CD4-positive, alpha-beta T cell treated with Interleukin-1 beta for 1 hour (primary cell): ENCODE measurements at regions not wholly inside any gene's neighbourhood (a gene's known extent, or its start where the extent isn't known, plus 50 kb on each side); places are given as distances from the start of the nearest gene placed in this dataset.
"Not testable (repeated sequence)": the region's sequence is repeated elsewhere in the genome, so short reads cannot be mapped to it uniquely, and the experiment has no call there.

Experiments
- DNase-seq, 2 donors: peaks; one replicate each; pipeline ENCODE4 v3.0.0-alpha.2; 2020 to 2022

DNA sequence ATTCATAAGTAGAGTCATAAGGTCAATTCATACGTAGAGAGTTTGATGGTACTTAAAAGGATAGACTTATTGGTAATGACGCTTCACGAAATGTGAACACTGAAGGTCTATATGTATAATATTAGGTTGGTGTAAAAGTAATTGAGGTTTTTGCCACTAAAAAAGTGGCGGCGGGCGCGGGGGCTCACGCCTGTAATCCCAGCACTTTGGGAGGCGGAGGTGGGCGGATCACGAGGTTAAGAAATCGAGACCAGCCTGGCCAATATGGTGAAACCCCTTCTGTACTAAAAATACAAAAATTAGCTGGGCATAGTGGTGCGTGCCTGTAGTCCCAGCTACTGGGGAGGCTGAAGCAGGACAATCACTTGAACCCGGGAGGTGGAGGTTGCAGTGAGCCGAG is 1721.1 kb downstream of the SUCLG1 start:
- not testable (repeated sequence) for DNase-seq

DNA sequence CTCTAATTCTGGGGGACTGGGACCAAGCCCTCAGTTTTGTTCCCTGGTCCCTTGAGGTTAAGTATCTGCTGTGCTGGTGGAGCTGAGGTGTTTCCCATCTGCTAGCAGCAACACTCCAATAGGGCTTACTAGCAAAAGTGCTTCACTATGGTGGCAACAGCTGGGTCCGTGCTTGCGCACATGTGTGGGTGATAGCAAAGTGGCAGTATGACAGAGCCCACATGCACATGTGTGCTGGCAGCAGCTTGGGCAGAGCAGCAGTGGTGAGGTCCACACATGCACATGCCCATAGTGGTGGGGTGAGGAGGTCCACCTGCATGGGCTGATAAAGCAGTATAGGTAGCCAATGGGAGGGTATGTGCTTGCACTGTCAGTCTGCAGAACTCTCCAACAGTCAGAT is 1723.7 kb downstream of the SUCLG1 start:
- no peak for DNase-seq

DNA sequence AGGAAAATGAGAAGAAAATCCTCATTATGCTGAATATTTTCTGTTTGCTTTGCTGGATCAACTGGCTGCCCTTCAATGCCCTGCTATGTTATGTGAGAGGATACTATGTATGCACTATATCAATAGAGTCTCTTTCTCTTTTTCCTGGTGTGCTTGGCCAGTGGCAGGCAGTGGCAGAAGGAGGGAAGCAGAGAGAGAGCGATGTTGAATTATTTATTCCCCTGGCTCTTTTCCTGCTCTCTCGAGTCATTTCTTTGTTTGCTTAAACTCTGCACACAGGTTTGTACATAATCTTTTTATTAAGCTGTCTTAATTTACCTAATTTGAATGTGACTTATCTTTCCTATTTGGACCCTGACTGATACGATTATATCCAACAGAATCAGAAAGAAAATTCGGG is 1727.3 kb downstream of the SUCLG1 start:
- DNase-seq, result no peak

DNA sequence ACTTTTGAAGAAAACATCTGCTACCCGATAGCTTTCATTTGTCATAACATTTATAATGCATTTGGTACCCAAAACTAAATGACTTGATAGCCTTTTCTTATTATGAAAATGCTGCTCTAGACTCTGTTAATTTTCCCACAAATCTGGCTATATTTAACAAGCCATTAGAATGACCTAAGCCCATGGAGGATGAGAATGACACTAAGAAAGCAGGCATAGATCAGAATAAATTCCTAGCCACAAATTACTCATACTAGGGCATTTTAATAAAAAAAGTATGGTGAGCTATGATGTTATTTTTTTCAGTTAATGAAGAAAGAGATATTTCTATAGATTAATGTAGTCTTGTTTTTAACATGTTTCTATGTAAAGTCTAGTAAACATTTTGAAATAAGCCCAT is 1728.3 kb downstream of the SUCLG1 start:
- DNase-seq, result no peak

DNA sequence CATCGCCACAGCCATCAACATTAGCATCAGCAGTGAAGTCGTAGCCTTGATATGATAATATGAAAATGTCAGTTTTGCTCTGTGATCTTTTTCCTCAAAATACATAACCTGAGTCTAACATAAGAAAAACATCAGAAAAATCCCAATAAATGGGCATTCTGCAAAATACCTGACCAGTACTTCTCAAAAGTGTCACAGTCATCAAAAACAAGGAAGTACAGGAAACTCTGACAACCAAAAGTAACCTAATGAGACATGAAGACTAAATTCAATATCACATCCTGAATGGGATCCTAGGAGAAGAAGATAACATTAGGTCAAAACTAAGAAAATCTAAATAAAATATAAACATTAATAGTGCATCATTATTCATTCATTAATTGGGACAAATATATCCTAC is 1731.0 kb downstream of the SUCLG1 start:
- no peak for DNase-seq

DNA sequence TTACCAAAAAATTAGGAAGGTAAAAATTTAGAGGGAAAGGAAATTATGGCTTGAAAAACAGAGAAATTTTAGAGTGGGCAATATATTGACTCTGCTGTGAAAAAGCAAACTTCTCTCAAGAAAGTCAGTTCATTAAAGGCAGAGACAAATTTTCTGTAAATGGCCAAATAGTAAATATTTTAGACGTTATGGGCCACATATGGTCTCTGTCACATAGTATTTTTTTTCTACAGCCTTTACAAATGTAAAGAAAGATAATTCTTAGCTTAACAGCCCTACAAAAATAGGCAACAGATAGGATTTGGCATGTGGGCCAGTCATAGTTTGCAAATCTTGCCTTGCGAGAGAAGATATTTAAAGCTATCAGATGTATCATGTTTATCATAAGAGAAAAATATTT is 1750.4 kb downstream of the SUCLG1 start:
- no peak for DNase-seq

DNA sequence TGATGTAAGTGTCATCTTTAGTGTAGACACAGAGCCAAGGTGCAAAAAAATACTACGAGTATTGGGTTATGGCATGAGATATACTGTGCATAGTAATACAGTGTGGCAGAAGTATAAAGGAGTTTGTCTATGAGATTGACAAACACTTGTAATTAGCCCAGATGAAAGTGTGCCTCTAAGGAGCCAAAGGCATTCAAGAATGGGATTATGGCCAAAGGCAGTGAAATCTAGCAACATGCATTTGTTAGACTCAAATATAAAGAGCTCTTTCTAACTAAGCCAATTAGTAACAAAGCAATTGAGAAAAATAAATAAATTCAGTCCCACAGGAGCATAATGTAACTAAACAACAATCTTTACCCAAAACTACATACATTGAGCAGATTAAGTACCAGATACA is 1761.8 kb downstream of the SUCLG1 start:
- DNase-seq, result no peak

DNA sequence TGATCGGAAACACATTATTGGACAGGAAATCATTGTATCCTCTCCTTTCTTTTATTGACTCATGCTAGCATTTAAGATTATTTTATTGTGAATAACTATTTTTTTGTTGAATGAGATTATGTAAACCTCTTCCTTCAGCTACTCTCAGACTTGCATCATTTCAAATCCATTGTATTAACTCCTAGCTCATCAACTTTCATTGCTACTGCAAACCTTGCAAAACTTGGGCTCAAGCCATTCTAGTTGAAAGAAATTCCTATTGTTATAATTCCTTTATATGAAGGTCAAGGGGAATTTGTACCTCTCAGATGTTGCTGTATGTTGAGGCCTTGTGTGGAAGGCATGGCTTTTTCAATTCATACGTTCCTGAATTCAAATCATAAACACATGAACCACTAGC is 1764.6 kb downstream of the SUCLG1 start:
- DNase-seq, result no peak

DNA sequence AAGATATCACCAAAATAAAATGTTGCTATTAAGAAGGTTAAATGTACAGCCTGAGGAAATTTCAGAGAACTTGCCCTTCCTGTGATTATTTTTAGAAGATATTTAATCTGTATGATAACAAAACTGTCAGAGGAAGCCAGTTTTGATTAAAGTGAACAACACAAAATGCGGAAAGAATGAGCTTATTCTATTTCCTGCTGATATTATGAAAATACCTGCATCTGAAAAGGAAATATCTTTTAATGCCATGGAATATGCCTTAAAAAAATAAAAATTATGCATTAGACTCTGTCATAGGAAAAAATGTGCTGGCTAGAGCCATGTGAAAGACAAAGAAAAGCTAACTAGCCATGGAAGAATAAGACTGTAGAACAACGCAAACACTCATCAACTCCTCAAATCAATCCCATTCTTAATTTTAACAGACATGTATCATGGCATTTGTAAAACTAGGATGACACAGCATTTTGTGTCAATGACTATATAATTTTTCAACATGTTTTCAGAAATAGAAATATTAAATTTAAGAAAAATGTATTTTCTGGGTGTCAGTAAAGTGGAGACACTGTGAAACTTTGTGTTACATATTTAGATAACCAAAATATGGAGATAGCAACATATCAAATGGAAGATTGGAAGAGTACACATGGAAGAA is 1768.2 kb downstream of the SUCLG1 start:
- DNase-seq, result no peak

DNA sequence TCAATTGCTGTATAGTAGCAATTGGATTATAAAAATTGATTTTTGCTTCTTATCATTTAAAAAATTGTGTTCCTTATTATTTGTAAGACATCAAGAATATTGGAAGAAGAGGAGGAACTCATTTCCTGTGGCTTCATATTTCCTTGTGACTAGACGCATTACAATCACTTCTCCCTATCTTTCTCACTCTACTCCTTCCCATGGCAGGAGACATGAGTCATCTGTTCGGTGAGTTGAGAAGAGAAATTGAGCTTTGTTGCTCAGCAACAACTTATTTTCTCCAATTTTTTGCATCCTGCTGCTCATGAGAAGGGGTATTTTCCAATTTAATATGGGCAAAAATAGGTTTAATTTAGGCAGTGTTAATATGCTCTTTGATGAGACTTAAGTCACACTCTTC is 1783.9 kb downstream of the SUCLG1 start:
- no peak for DNase-seq

DNA sequence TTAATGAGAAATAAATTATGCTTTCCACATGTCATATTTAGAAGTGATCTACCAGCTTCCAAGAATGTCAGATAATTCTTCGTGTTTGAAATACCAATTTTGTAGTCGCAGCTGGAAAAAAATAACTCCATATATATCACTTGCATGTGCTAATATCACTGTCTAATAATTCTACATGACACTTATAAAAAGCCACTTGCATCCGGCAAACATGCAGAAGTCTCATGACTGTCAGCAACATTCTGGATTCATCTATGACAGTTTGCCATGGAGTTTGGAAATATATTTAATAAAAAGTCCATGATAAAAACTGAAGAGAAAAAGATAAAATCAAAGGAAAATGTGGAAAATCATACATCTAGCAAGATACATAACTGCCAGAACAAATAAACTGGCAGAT is 1784.4 kb downstream of the SUCLG1 start:
- DNase-seq, result no peak

DNA sequence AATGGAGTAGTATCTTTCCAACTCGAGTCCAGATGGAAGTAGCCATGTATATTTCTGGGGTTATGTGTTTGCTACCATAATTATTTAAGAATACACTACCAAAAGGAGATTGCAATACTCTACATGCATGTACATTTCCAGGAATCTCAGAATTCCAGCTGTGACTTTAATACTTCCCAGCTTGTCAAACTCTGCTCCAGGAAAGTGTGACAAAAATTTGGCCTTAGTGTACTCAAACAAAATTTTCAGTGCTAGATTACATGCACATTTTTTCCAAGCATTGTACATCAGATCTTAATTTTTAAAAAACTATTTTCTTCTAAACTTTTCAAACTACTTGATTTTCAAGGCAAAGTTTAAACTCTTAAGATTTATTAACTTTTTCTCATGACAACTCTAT is 1791.6 kb downstream of the SUCLG1 start:
- DNase-seq, result no peak

DNA sequence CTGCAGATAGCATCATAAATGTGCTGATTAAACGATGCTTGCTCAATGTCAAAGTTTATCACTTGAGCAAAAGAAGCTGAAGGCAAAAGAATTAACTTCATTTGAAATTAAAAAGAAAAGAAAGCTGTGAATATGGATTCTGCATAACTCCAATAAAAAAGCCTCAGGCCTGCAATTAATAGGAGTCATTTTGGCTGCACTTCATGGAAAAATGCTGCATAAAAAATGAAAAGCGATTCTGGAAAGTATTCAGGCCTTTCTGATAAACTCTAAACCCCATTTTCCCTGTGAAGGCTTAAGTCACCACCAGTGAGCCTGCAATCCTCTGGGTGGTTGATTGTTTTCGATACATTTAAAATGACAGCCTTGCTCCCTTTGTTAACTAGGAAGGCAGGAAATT is 1793.4 kb downstream of the SUCLG1 start:
- DNase-seq, result no peak

DNA sequence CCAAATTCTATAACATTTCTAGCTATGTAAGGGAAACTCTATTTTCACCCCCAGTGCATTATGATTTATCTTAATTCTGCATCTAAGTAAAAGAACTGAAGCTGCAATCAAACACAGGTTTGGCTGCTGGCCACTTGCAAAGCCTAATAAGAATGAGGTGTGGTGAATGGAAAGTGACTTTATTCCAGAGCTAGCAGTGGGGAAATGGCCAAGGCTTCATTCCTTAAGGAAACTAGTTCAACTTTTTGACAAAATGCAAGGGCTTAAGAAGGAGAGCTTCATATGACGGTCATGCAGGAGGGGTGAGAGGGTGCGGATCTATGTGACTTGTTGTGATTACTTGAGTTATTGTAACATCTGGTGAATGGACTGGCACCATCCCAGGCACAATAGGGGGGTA is 1802.0 kb downstream of the SUCLG1 start:
- no peak for DNase-seq

DNA sequence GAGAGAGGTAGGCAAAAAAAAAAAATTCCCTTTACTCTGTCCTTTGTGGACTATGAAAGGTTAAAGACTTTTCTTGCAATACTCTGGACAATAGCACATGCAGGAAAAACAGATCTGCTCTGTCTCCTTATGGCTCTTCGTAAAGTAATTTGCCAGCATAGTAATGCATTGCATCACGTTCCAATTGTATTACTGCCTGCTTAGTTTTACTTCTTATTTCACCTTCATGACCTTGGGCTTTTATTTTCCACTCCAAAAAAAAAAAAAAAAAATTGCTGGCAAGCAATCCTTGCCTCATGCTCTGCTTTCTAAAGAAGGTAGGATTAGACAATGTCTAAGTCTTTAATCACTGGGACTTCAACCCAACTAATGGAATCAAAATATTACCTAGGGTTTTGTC is 1802.7 kb downstream of the SUCLG1 start:
- DNase-seq, result no peak

DNA sequence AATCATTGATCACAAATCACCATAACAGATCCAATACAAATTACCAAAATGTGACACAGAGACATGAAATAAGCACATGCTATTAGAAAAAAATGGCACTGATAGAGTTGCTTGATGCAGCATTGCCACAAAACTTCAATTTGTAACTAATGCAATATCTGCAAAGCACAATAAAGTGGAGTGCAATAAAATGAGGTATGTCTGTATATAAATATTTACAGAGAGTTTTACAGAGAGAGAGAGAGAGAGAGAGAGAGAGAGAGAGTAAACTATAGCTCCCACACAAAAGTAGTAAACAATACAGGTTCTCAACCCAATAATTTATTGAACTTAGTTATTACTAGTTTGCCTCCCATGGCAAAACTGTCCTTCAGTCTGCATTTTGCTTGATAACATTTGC is 1807.0 kb downstream of the SUCLG1 start:
- no peak for DNase-seq

DNA sequence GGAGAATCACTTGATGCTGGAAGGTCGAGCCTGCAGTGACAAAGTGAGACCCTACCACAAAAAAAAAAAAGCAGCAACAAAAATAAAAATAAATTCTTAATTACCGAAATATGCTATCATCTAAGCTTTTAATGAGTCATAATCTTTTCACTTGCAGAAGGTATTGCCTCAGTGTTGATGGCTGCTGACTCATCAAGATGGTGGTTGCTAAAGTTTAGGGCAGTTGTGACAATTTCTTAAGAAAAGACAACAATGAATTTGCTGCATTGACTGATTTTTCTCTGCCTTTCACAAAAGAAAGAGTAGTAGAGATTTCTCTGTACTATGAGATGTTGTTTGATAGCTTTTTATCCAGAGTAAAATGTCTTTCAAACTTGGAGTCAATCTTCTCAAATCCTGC is 1809.0 kb downstream of the SUCLG1 start:
- DNase-seq, result no peak

DNA sequence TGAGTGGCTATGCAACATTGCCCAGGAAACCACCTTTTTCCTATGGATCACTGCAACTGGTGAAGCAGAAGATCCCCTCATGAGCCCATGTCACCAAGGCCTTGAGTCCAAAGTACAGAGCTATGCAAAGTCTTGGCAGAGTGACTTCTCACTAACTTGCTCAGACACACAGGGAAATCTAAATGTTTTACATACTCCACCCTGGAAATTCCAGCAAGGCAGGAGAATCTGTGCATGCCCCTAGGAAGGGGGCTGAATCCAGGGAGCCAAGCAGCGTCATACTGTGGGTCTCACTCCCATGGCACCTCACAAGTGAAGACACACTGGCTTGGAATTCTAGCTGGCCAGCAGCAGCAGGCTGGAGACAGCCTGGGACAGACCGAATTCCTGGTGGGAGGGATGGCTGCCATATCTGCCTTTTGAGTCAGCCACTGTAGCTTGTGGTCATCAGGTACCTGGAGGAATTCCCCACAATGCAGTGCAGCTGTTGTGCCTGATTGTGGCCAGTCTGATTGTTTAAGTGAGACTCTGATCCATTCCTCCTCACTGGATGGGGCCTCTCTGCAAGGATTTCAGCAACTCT is 1817.4 kb downstream of the SUCLG1 start:
- DNase-seq, result no peak

DNA sequence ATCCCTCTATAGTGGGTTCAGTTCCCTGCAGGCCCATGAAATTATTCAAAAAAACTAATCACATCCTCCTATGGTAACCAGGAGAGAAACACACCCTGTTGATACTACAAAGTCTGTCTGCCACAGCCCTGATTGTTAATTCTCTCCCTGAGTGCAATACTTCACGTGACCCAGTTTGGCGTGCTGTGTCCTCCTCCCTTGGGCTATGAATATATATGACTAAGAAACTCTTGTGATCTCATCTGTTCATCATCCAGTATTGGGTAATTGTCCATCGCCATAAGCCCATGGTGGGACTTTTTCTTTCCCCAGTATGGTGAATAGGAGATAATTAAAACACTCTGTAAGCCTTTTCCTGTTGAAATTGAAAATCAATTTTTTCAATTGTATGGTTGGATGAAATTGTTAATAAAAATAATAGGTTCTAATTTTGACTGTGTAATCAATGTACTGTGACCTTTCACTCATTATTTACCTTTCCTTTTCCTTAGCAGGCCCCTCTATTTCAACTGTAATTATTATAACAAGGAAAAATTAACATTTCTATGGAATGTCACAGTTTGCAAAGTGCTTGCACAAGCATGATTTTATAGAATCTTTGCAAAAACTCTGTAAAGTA is 1822.6 kb downstream of the SUCLG1 start:
- no peak for DNase-seq

DNA sequence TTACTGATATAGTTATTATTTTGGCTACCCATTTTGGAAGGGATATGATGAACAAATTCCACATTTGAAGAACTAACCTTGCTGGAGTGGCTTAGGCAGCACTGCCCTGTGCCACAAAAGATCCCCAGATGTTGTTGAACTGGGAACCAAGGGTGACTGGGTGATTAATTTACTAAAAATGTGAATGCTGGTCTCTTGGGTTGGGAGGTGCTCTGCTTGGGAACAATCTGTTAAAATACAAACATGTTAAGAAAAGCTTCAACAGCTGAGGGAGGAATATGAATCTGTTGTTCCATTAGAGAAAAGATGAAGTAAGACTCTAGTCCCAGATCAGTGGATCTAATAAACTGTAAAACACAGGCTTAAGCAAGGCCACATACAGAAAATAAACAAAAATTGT is 1860.1 kb downstream of the SUCLG1 start:
- DNase-seq, result no peak

DNA sequence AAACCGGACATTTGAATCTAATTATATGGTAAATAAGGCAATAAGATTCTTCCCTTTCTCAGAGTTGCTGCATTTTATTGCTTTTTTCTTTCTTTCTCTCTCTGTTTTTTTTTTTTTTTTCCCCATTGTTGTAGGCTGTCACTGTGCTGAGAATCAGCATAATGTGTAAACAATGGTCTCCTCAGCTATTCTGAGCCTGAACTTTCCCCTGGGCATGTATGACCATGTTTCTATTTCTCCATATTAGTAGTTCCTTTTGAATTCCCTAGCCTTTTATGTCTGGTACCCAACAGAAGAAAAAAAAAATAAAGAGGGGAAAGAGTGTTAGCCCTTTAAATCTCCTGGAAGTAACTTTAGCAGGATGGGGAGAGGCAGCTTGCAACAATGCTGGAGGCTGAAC is 1862.5 kb downstream of the SUCLG1 start:
- DNase-seq, result no peak

DNA sequence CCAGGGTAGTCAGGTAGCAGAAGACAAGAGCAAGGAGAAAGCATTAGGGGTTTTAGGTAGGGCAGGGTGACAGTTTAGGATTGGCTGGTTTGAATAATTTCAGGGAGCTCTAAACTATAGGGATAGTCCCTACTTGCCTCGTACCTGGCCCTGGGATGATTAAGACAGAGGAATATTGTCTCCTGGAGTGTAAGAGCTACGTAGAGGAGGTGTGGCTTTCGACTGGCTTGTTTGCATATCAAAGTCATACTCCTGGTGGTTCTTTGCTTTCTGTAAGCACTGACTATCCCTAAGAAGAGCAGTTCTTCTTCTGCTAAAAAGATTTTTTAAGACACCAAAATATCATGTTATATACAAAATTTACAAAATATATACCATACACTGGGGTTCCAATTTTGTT is 1867.4 kb downstream of the SUCLG1 start:
- no peak for DNase-seq

DNA sequence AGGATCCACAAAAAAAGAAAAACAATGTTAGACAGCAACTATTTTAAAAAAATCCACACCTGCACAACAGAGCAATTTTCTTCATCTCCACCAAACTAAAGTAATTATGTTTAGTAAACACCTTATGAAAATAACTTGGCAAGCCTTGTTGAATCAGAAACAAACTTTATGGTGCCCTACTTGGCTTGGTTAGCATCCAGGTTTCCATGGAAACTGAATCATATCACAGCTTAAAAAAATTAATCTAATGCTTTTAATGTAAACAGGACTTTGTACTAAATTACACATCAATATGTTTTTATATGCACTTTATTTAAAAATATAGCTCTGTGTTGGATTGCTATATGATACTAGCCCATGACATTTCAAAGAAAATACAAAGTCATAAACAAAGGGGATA is 1882.4 kb downstream of the SUCLG1 start:
- DNase-seq, result no peak

DNA sequence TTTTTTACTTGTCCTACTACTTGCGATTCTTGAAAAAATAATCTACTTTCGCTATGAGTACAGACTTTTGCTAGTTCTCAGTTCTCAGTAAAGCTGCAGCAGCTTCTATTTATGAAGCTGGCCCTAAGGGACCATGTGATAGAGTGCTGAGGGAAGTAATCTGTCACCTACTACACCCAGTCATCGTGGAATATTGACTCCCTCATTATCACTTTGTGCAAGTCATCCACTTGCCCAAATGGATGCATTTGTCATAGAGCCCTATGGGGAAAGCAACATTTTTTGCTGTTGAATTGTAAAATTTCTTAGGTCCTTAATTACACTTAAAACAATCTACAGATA is 1919.8 kb downstream of the SUCLG1 start:
- DNase-seq, result no peak
